IMR-90 (cell line): ENCODE measurements at regions not wholly inside any gene's neighbourhood (a gene's known extent, or its start where the extent isn't known, plus 50 kb on each side); places are given as distances from the start of the nearest gene placed in this dataset.

Experiments used
- ATAC-seq: fragments of 200-7000 bp; cut with Tn5 transposase; 2 replicates; pipeline ENCODE4 v1.9.1; 2020; ENCODE audit warnings: low read depth, mild to moderate bottlenecking, moderate library complexity
- BruUV-seq: library from RNA; stranded (reverse); fragments of 400-500 nt; replicated peaks from 2 replicates; lab custom pipeline; 2021; lab: Mats Ljungman, UMichigan
- CTCF ChIA-PET: fragments of 300-600 bp; formaldehyde crosslinking; extraction: SDS; loops from one replicate; lab custom pipeline; 2021; ENCODE audit warnings: antibody characterized with exemption; lab: Yijun Ruan, JAX
- POLR2A ChIA-PET: fragments of 300-600 bp; sonication (Branson Sonifier 250); formaldehyde crosslinking; loops from one replicate; lab custom pipeline; 2022; ENCODE audit warnings: antibody characterized with exemption; ENCODE audit not compliant: unreplicated experiment; lab: Charles Lee
- DNase-seq: peaks from one replicate; pipeline ENCODE4 v3.0.0; 2013
- H2AFZ ChIP-seq: replicated peaks from 2 replicates; pipeline ENCODE3; 2013; ENCODE audit warnings: low read length, mild to moderate bottlenecking; ENCODE audit not compliant: poor library complexity
- H2AK5ac ChIP-seq: 2 replicates; pipeline ENCODE4 v1.6.1; 2013; ENCODE audit warnings: low read depth, low read length, inconsistent platforms
- H2AK9ac ChIP-seq: replicated peaks from 2 replicates; pipeline ENCODE3; 2013; ENCODE audit warnings: mild to moderate bottlenecking, low read depth, low read length, moderate library complexity; ENCODE audit not compliant: poor library complexity
- H2BK120ac ChIP-seq: 2 replicates; pipeline ENCODE4 v1.6.1; 2013; ENCODE audit warnings: low read depth, low read length, inconsistent platforms
- H2BK15ac ChIP-seq: 3 replicates; pipeline ENCODE4 v1.6.1; 2013; ENCODE audit warnings: low read depth, low read length, inconsistent platforms
- H2BK20ac ChIP-seq: 2 replicates; pipeline ENCODE4 v1.6.1; 2013; ENCODE audit warnings: low read depth, mild to moderate bottlenecking, inconsistent platforms, low read length, moderate library complexity
- H2BK5ac ChIP-seq: 2 replicates; pipeline ENCODE4 v1.6.1; 2013; ENCODE audit warnings: mild to moderate bottlenecking, low read depth, low read length, inconsistent platforms; ENCODE audit not compliant: poor library complexity, severe bottlenecking
- H3K14ac ChIP-seq: replicated peaks from 2 replicates; pipeline ENCODE4 v1.6.1; 2013; ENCODE audit warnings: low read depth, low read length, inconsistent platforms
- H3K18ac ChIP-seq: 2 replicates; pipeline ENCODE4 v1.6.1; 2013; ENCODE audit warnings: low read depth, low read length, control low read depth
- H3K23ac ChIP-seq: 2 replicates; pipeline ENCODE4 v1.6.1; 2013; ENCODE audit warnings: low read depth, low read length, inconsistent platforms
- H3K27ac ChIP-seq: 2 replicates; pipeline ENCODE4 v1.5.1; 2013; ENCODE audit warnings: mild to moderate bottlenecking, control low read depth, low read length; ENCODE audit not compliant: insufficient read depth
- H3K27me3 ChIP-seq: 2 replicates; pipeline ENCODE4 v1.6.1; 2013; ENCODE audit warnings: low read length; ENCODE audit not compliant: control insufficient read depth, insufficient read depth
- H3K36me3 ChIP-seq: 2 replicates; pipeline ENCODE4 v1.6.1; 2013; ENCODE audit warnings: low read length, mixed read lengths; ENCODE audit not compliant: control insufficient read depth, insufficient read depth
- H3K4ac ChIP-seq: 2 replicates; pipeline ENCODE4 v1.6.1; 2013; ENCODE audit warnings: low read depth, low read length, inconsistent platforms
- H3K4me1 ChIP-seq: 2 replicates; pipeline ENCODE4 v1.6.1; 2013; ENCODE audit warnings: low read length, mixed read lengths; ENCODE audit not compliant: control insufficient read depth, insufficient read depth
- H3K4me2 ChIP-seq: 2 replicates; pipeline ENCODE4 v1.6.1; 2013; ENCODE audit warnings: low read depth, mild to moderate bottlenecking, control low read depth, low read length, moderate library complexity
- H3K4me3 ChIP-seq: 2 replicates; pipeline ENCODE4 v1.5.1; 2013; ENCODE audit warnings: low read depth, mild to moderate bottlenecking, control low read depth, low read length, moderate library complexity; ENCODE audit not compliant: insufficient read depth
- H3K56ac ChIP-seq: 2 replicates; pipeline ENCODE4 v1.6.1; 2013; ENCODE audit warnings: low read length, inconsistent platforms; ENCODE audit not compliant: insufficient read depth; ENCODE audit errors: extremely low read depth
- H3K79me1 ChIP-seq, 2 experiments: 2 replicates each; pipeline ENCODE4 v1.6.1; 2013; ENCODE audit warnings: low read length in 2 of 2, inconsistent platforms in 1 of 2, low read depth in 1 of 2
- H3K9ac ChIP-seq: 2 replicates; pipeline ENCODE4 v1.6.1; 2013; ENCODE audit warnings: low read depth, low read length, control low read depth
- H3K9me1 ChIP-seq: 2 replicates; pipeline ENCODE4 v1.6.1; 2013; ENCODE audit warnings: low read length, inconsistent platforms; ENCODE audit not compliant: insufficient read depth
- H3K9me3 ChIP-seq: 2 replicates; pipeline ENCODE4 v1.6.1; 2013; ENCODE audit warnings: low read length; ENCODE audit not compliant: control insufficient read depth, insufficient read depth
- H4K20me1 ChIP-seq: 2 replicates; pipeline ENCODE4 v1.6.1; 2013; ENCODE audit warnings: low read length, inconsistent platforms; ENCODE audit not compliant: insufficient read depth
- H4K5ac ChIP-seq: 2 replicates; pipeline ENCODE4 v1.6.1; 2013; ENCODE audit warnings: mild to moderate bottlenecking, low read depth, low read length, control low read depth
- H4K8ac ChIP-seq, 2 experiments: 2 replicates each; pipeline ENCODE4 v1.6.1; 2013; ENCODE audit warnings: low read depth in 2 of 2, low read length in 2 of 2, control low read depth in 1 of 2, inconsistent platforms in 1 of 2
- H4K91ac ChIP-seq: 2 replicates; pipeline ENCODE4 v1.6.1; 2013; ENCODE audit warnings: low read depth, low read length, inconsistent platforms; ENCODE audit not compliant: insufficient read depth
- BHLHE40 ChIP-seq: fragments of 150-350 bp; IDR thresholded peaks from 2 replicates; pipeline ENCODE4 v1.6.1; 2016; ENCODE audit warnings: mild to moderate bottlenecking, low read depth, low read length
- CTCF ChIP-seq: conservative IDR thresholded peaks from 2 replicates; pipeline ENCODE4 v1.5.1; 2012; ENCODE audit warnings: mild to moderate bottlenecking, low read depth, low read length, improper control_type of control experiment
- MAZ ChIP-seq: IDR thresholded peaks from 2 replicates; pipeline ENCODE4 v1.6.1; 2012; ENCODE audit warnings: low read depth, mild to moderate bottlenecking, low read length, improper control_type of control experiment, moderate library complexity, borderline replicate concordance
- POLR2A ChIP-seq: IDR thresholded peaks from 2 replicates; pipeline ENCODE4 v1.6.1; 2012; ENCODE audit warnings: mild to moderate bottlenecking, low read depth, low read length
- dilution Hi-C: fragments of 300-500 bp; cut with HindIII; formaldehyde crosslinking; loops from one replicate; pipeline ENCODE4 v1.14.3; 2018; ENCODE audit warnings: low sequenced_read_pairs; ENCODE audit not compliant: unreplicated experiment
- in situ Hi-C: fragments of 300-500 bp; cut with MboI; formaldehyde crosslinking; loops from 3 replicates; pipeline ENCODE4 v1.14.3; 2019; ENCODE audit warnings: low sequenced_read_pairs, inconsistent platforms, mixed read lengths
- intact Hi-C: fragments of 100-400 bp; cut with micrococcal nuclease; formaldehyde crosslinking; loops from 2 replicates; pipeline ENCODE4 v1.10.0; 2022

- TF ChIP-seq POLR2A (no peak), CTCF (no peak), BHLHE40 (no peak), MAZ (no peak)
- intact Hi-C loops: no loop called here
- no peaks in the 10 kb centered on the region for H3K4me1 ChIP-seq
- BruUV-seq: no TSS peak
- ATAC-seq (no peak), DNase-seq (no peak)
- H3K23ac ChIP-seq: no peak overlapping the region
- H2AFZ ChIP-seq: no peak overlapping the region
- no peaks in the 10 kb centered on the region for H3K79me1 ChIP-seq
- ChIA-PET CTCF (no interaction called here), POLR2A (no interaction called here)
- H3K9me1 ChIP-seq: no peaks in the 10 kb centered on the region
- H3K36me3 ChIP-seq: no peaks in the 10 kb centered on the region
- H4K8ac ChIP-seq: no peak overlapping the region
- H2AK9ac ChIP-seq: no peak overlapping the region
- H3K14ac ChIP-seq: no peak overlapping the region
- in situ Hi-C loops: no loop called here
- no peak overlapping the region for H3K4ac ChIP-seq
- H4K91ac ChIP-seq: no peak overlapping the region
- H3K56ac ChIP-seq: no peak overlapping the region
- no peak overlapping the region for H2AK5ac ChIP-seq
- no peak overlapping the region for H3K18ac ChIP-seq
- H4K20me1 ChIP-seq: no peaks in the 10 kb centered on the region
- no peak overlapping the region for H3K27ac ChIP-seq
- no peak overlapping the region for H2BK5ac ChIP-seq
- no peak overlapping the region for H4K5ac ChIP-seq
- no peak overlapping the region for H2BK15ac ChIP-seq
- H3K4me2 ChIP-seq: no peak overlapping the region
- H3K9me3 ChIP-seq: no peaks in the 10 kb centered on the region
- no peak overlapping the region for H2BK120ac ChIP-seq
- no peak overlapping the region for H3K4me3 ChIP-seq
- dilution Hi-C loops: no loop called here
- no peaks in the 10 kb centered on the region for H3K27me3 ChIP-seq
- no peak overlapping the region for H3K9ac ChIP-seq
- no peak overlapping the region for H2BK20ac ChIP-seq
Measured at GRCh38 chr2:14157816-14158215, 474.7 kb upstream of the LRATD1 start.
